HG03196 (cell line): ENCODE measurements at regions not wholly inside any gene's neighbourhood (a gene's known extent, or its start where the extent isn't known, plus 50 kb on each side); places are given as distances from the start of the nearest gene placed in this dataset.

Source experiments
- ATAC-seq: cut with Tn5 transposase; IDR thresholded peaks from one replicate; pipeline ENCODE4 v1.9.1; 2021; ENCODE audit not compliant: unreplicated experiment

DNA sequence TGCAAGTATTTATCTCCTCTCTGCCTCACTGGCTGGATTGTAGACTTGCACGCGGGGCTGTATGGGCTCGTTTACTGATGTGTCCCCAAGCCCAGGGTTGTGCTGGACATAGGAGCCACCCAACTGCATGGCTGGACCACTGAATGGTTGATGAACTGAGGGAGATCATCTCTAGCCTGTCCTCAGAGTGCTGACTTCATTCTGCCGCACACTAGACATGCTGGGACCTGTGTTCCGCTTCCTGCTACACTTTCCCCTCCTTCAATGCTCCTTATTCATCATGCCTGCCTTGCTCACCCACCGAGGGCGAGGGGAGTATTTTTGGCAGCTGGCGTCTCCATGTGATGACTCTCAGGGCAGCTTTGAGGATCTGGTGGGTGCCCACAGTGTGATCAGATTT, 440.2 kb downstream of the GLRX3 start:
- ATAC-seq = no peak

DNA sequence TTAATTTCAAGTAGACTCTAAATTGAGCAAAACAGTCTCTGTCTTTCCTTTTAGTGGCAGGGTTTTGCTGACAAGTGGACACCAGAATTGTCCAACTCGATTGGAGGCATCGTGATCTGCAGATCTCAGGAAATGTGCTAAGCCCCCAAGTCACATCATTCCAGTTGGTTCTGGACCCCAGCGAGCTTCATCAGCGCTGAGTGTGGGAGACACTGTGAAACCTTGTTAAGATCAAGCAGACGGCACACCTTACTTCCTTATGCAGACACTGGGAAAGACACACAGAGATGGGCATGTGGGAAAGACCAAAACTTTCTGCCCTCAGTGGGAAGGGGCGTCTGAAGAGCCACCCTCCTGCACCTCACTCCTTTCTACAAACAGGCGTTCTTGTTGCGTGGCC, 440.8 kb downstream of the GLRX3 start:
- ATAC-seq = no peak

DNA sequence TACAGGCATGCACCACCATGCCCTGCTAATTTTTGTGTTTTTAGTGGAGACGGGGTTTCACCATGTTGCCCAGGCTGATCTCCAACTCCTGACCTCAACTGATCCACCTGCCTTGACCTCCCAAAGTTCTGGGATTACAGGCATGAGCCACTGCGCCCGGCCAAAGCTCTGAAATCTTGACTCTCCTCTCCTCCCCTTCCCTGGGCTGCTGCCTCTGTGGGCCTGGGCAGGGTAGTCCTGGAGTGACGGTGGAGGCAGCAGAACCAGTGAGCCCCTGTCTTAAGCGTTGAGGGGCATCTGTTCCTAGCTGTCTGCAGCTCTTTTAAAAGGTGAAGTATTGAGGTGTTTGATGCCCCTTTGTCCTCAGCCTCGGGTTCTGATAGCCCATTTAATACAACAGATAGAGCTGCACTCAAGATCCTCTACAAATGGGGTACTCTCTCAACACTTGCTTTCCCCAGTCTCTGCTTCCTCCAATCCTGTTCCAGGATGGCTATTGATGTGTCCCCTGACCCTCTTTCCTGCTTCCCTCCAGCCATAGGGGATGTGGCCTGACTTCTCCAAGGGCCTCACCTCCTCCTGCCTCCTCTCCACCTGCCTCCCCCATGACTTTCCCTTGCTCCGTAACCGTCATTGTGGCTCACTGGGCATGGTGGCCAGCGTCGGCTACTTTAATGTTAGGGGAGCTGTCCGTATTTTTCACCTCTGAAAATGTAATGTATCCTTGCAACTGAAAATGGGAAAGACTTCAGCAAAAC, 442.5 kb downstream of the GLRX3 start:
- no peak for ATAC-seq

DNA sequence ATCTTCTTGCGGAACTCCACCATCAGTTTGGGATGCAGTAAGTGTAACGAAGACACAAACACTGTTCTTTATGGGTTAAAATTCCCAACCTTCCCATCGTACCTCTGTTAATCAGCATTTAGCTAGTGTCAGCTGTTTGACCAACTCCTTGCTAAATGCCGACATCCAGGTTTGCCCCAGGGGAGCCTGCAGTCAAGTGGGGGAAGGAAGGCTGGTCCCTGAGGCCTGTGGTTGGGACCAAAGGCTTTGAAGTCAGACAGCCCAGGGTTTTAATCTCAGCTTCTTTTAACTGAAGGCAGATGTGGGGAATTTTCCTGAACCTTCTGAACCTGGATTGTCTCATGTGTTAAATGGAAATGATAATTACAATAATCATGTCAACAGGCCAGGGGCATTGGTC, 443.7 kb downstream of the GLRX3 start:
- ATAC-seq = no peak

DNA sequence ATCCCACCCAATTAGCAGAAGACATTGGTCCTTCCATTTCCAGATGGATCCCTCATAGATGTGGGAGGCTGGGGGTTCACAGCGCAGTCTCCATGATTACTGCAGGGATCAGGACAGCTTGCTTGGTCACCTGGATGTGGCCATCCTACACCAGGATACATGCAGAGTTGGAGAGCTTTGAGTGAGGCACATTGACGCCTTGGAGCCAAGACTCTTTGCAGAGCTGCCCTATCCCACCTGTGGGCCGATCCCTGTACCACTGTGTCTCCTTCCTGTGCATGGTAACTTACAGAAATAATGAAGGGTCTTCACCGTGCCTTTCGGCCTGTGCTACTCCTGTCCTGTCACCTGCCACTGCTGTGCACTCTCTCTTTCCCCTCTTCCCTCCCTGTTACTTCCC, 444.8 kb downstream of the GLRX3 start:
- no peak for ATAC-seq

DNA sequence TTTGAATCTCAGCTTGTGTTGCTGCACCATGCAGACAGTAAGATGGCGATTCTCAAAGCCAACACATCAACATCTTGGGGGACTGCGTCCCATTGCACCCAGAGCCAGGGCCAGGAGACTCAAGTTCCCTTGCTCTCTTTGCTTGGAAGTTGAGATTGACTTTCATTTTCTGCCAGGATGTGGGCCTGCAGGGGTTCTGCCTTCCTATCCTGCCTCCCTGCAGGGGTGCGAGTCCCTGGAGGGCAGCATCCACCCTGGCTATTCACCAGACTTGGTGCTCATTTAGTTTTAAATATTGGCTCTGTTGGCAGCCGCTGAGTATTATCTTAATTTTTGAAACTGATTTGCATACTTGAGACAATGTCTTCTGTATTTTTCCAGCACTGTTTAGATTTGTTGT, 451.5 kb downstream of the GLRX3 start:
- no peak for ATAC-seq

DNA sequence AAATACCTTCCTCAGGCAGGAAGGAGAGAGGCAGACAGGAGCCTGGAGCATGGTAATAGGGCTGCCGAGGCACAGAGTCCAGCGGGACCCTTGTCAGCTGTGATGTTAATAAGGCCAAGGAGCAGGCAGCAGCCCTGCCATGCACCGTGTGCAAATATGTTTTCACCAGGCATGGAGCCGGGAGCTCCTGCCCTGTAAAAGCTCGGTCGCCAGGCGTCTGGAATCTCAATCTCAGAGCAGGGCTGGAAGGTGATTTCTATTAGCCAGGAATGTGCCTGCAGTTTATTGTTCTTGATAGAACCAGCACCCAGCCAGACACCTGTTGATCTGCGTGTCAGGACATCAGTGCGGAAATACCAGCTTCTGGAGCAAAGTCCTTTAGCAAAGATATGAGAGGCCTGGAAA, 469.8 kb downstream of the GLRX3 start:
- ATAC-seq = no peak

DNA sequence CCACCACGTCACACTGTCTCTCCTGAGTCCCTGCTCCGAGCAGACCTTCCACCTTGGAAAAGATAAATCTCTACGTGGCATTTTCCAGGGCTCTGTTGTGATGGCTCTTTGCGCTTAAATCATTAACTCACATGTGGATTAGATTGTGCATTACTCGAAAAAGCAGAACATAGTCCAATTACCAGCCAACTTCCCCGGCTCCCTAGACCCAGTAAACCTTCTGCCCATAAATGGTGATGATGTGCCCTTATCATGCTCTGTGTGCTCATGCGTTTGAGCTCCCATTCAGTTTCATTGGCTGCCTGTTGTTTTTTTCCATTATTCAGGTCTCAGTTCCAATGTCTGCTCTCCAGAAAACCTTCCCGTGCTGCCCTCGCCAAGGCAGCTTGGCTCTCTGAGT, 471.2 kb downstream of the GLRX3 start:
- no peak for ATAC-seq

DNA sequence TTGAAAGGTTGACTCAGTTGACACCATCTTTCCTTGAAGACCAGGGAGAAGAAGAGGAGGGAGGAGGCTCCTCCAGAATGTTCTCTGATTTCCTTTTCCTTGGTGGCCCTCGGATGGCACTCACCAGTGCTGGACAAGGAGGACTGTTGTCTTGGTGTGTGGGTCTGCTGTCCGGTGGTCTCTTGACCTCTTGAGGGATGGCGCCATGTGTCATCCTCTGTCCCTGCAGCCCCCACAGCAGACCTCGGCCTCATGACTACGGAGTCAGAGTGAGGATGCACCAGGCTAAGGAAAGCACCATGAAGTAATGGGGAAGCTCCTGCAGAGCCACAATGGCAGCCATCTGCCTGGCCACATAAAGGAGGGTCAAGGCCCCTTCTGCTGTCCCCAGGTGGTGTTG, 475.0 kb downstream of the GLRX3 start:
- ATAC-seq = no peak

DNA sequence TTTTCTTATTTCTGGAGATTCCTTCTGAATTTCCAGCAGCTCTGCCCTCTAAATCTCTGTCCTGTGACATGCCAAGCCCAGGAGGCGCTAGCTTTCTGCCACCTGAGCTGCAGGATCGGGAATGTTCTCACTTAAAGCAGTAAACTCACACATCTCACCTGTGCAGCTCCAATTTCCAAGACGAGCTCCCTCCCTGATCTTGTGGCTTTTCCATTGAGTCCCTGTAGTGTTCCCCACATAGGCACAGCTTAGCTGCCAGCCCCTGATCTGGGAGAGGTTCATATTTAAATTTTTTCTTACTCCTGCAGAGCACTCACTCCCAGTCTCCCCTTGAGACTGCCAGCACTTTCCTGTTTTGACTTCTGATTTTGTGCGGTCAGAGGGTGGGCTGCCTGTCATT, 479.3 kb downstream of the GLRX3 start:
- ATAC-seq = no peak

DNA sequence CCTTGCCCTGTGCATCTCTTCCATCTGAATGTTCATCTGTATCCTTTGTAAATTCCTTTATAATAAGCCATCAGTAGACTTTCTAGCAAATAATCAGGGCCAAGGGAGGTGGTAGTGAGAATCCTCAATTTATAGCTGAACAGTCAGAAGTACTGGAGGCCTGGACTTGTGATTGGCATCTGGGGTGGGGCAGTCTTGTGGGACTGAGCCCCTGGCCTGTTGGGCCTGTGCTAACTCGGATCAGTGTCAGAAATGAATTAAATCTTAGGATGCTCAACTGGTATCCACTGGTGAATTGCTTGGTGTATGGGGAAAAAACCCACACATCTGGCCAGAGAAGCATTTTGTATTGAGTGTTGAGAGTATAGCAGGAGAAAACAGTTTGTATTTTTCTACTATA, 481.8 kb downstream of the GLRX3 start:
- ATAC-seq = no peak

DNA sequence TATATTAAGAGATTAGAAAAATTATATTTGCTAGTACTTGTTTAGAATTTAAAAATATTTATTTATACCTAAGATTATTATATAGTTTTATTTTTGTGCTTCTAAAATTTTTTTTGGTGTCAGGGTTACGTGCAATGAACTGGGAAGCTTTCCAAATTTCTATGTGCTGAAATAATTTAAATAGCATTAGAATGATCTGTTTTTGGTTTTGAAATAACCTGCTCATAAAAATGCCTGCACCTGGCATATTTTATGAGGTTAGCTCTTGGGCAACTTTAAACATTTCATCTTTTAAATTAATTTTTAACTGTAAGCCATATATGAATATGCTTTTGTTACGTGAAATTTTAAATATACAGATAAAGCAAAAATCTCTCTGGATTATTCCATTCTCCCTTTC, 482.5 kb downstream of the GLRX3 start:
- ATAC-seq = no peak

DNA sequence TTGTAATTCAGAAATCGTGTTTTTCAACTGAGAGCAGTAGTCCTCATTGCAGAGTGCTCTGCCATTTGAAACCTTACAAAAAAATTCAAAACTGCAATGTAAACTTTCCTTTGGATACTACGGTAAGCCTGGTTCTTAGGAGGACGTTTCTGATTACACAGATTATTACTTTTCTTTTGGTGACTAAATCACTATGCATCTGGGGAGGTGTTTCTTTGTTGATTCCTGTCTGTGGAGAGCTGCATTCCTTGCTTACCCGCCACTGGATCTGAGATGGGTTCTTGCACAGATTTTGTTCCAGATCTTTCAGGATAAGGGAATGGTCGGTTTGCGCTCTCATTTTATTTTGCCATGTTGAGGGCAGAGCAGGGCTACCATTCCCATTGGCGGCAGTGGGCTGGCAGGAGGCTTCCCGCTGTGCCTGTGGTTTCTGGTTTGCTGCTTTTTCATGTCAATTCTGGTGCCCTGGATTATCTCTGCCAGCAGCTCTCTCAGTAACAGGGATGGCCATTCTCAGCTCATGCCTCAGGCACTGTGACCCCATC, 485.1 kb downstream of the GLRX3 start:
- no peak for ATAC-seq

DNA sequence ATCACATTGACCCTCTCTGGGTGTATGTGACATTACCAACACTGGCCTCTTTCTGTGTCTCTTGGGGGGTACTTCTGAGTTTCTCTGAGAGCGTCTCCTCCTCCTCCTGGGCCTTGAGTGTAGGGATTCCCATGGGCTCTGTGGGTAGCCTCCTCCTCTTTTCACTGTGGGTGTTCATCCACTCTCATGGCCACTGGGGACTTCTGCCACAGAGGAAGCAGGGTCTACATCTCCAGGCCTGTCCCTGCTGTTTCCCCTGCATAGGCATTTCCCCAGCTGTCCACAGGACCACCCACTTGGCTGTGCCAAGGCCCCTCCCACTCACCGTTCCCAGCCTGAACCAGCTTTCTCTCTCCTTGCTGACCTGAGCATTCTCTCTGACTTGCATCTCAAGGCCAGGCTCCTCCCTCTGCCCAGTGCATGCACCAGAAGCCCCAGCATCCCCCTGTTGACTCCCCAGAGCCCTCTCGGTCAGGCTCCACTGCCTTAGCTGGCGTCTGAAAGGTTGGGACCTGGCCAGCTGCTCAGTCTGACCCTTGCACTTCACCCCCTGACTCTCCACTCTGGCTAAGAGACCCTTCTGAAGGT, 487.6 kb downstream of the GLRX3 start:
- no peak for ATAC-seq

DNA sequence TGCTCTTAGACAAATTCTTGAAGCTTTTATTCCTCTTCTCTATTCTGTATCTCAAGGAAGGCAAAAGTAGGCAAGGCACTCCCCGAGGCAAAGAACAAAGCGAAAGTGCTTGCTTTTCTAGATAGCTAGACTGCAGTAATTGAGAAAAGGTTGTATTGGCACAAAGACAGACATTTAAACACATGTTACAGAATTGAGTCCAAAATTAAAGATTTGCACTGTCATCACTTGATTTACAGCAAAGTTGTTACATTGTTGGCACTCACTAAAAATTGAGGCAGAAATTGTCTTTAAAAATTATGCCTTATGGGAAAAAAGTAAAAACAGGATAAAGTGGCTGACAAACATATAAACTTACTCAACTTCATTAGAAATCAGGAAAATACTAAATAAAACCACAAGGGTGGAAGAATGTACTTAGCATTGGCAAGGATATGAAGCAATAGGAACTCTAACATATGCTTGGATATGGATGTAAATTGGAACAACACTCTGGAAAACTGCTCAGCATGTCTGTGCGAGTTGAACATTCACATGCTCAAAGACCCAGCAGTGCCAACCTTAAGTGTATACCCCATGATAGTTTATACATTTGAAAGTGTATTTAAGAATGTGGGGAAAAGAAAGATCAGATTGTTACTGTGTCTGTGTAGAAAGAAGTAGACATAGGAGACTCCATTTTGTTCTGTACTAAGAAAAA, 491.3 kb downstream of the GLRX3 start:
- ATAC-seq = no peak

DNA sequence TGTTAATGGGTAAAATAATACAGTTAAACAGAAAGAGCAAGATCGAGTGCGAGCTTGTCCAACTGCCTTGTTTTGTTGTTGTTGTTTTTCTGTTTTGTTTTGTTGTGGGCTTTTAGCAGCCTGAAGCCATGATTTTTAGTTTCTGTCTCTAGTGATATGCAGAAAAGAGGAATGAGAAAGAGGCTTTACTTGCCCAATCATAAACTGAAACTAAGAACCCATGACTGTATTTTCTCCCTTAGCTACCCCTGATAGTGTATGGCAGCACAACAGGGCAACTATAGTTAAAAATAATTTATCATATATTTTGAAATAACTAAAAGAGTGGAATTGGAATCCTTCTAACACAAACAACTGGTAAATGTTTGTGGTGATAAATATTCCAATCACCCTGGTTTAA, 493.9 kb downstream of the GLRX3 start:
- ATAC-seq = no peak

DNA sequence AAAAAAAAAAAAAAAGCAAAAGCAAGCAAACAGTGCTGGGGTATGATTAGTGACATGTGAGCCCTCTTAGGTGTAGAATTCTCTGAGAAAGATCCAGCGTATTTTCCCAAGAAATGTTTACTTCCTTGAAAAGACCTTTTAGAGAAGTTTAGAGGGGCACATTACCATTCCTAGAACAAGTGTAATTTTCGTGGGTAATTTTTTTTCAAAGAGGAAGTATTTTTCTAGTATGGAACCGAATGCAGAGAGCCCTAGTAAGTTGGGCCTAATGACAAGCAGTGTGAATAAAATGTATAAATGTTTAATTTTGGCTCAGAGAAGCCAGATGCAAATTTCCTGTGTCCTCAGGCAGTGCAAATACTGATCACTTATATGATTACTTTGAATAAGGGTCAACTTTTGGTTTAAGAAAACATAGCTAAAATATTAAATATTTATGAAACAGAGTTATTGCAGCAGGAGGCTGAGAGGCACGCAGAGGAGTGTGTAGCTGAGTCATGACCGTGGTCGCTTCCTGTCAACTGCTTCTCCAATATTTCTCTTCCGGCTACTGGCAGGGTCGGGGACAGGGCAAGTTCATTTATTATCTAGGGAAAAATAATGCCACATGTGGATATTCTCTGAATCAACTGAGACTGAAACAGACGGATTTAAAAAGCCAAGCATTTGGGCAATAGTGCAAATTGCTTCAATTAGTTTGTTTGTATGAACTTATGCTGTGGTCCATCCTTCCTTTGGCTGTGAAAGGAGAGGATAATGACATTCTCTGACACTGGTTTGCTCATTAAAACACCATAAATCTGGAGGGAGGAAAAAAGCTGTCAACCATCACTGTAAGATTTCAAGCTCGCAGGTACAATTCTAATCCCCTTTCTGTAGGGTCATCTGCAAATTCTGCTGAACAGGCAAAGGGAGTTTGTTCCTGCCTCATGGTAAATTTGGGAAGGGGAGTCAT, 495.2 kb downstream of the GLRX3 start:
- no peak for ATAC-seq

DNA sequence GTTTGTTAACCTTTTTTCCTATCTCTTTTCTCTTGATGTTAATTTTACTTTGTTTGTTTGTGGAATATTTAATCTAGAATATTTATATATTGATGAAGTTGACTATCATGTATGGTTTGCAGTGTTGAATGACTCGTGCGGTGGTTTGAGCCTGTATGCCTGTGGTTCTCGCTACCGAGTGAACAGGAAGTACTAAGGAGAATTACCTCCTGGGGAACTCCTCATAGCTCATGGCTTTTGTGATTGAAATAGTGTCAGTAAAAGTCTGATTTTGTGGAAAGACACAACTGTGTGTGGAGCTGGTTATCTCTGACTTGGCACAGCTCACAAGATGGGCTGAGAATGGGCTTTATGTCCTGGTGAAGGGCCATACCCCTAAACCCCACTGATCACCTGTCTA, 498.6 kb downstream of the GLRX3 start:
- ATAC-seq = no peak

DNA sequence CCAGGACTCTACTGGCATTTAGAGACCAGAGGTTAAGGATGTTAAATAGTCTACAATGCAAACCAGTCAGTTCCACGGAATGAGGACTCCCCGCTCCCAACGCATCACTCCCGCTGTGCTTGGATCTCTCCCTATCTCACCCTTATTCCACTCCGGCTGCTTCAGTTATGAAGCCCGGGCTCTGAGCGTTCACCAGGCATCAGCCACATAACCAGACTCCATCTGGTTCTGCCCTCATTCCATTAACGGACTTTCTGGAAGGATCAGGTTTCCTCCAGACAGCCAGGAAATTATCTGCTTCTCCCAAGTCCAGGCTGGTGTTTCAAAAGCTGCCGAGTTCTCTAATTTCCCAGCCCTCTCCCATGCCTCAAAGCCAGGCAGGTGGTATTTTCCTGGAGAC, 499.3 kb downstream of the GLRX3 start:
- ATAC-seq = no peak

DNA sequence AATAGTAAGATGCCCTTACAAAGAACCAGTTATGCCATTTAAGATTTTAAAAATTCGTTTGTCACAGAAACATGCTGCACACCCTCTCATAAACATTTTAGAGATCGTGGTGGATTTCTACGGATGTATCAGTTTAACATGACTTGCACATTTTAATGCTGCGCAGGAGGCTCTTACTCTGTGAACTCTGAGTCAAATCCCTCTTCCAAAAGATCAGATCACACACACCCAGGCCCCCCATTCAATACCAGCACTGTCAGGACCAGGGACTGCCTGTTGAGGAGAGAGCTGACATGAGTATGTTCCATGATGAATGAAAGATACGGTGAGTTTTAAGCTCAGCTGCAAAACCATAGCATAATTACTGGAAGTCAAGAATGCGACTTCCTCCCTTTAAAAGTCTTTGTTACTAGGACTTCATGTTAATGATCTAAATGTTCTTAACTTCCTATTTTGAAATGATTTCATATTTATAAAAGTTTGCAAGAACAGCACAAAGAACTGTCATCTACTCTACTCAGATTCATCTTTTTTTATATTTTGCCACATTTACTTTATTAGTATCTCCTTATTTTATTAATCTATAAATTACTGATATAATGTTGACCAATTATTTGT, 500.2 kb downstream of the GLRX3 start:
- ATAC-seq = no peak
